SK-N-SH treated with all-trans-retinoic acid at 6 μM for 48 hours (cell line): ENCODE measurements at regions not wholly inside any gene's neighbourhood (a gene's known extent, or its start where the extent isn't known, plus 50 kb on each side); places are given as distances from the start of the nearest gene placed in this dataset.

Experiments used
- ATAC-seq: fragments of 200-7000 bp; cut with Tn5 transposase; 3 replicates; pipeline ENCODE4 v1.9.1; 2020; ENCODE audit warnings: mild to moderate bottlenecking, moderate library complexity
- ARNTL ChIP-seq: fragments of 450-650 bp; formaldehyde crosslinking; IDR thresholded peaks from 2 replicates; pipeline ENCODE4 v1.5.0; 2020; ENCODE audit warnings: low read depth, mild to moderate bottlenecking, moderate library complexity, borderline replicate concordance
- BACH2 ChIP-seq: fragments of 250-450 bp; sonication (Bioruptor Pico); IDR thresholded peaks from 2 replicates; pipeline ENCODE4 v1.9.0; 2021; ENCODE audit warnings: mild to moderate bottlenecking, borderline replicate concordance
- CSDC2 ChIP-seq: fragments of 250-450 bp; sonication (Bioruptor Pico); IDR thresholded peaks from 2 replicates; pipeline ENCODE4 v1.5.0; 2020; ENCODE audit warnings: mild to moderate bottlenecking, moderate library complexity
- ESRRG ChIP-seq: fragments of 250-450 bp; sonication (Bioruptor Pico); IDR thresholded peaks from 2 replicates; pipeline ENCODE4 v1.6.1; 2021; ENCODE audit warnings: mild to moderate bottlenecking
- GLIS3 ChIP-seq: fragments of 250-450 bp; sonication (Bioruptor Pico); IDR thresholded peaks from 2 replicates; pipeline ENCODE4 v1.5.0; 2020; ENCODE audit warnings: mild to moderate bottlenecking, moderate library complexity
- ISL1 ChIP-seq: fragments of 250-450 bp; sonication (Bioruptor Pico); IDR thresholded peaks from 2 replicates; pipeline ENCODE4 v2.1.2; 2022; ENCODE audit warnings: mild to moderate bottlenecking, moderate library complexity
- OSR1 ChIP-seq: fragments of 250-450 bp; sonication (Bioruptor Pico); IDR thresholded peaks from 2 replicates; pipeline ENCODE4 v1.8.0; 2022; ENCODE audit warnings: moderate library complexity, mild to moderate bottlenecking, inconsistent platforms
- PPARA ChIP-seq: fragments of 250-450 bp; sonication (Bioruptor Pico); IDR thresholded peaks from 2 replicates; pipeline ENCODE4 v1.5.0; 2020; ENCODE audit warnings: mild to moderate bottlenecking, borderline replicate concordance
- RARB ChIP-seq: fragments of 250-450 bp; sonication (Bioruptor Pico); IDR thresholded peaks from 2 replicates; pipeline ENCODE4 v1.8.0; 2021; ENCODE audit warnings: mild to moderate bottlenecking, moderate library complexity
- SNAI2 ChIP-seq: fragments of 250-450 bp; sonication (Bioruptor Pico); IDR thresholded peaks from 2 replicates; pipeline ENCODE4 v1.5.0; 2020; ENCODE audit warnings: mild to moderate bottlenecking, moderate library complexity
- TCF4 ChIP-seq: fragments of 250-450 bp; sonication (Bioruptor Pico); IDR thresholded peaks from 2 replicates; pipeline ENCODE4 v1.8.0; 2021; ENCODE audit warnings: mild to moderate bottlenecking, moderate library complexity, borderline replicate concordance
- TOX ChIP-seq: fragments of 250-450 bp; sonication (Bioruptor Pico); IDR thresholded peaks from 2 replicates; pipeline ENCODE4 v1.8.0; 2021; ENCODE audit warnings: mild to moderate bottlenecking, moderate library complexity, borderline replicate concordance
- ZC3H10 ChIP-seq: fragments of 250-450 bp; sonication (Bioruptor Pico); IDR thresholded peaks from 2 replicates; pipeline ENCODE4 v1.5.1; 2021; ENCODE audit warnings: mild to moderate bottlenecking, moderate library complexity
- ZFP3 ChIP-seq: fragments of 250-450 bp; sonication (Bioruptor Pico); IDR thresholded peaks from 2 replicates; pipeline ENCODE4 v1.5.0; 2020; ENCODE audit warnings: mild to moderate bottlenecking, moderate library complexity
- ZFP30 ChIP-seq: fragments of 450-650 bp; formaldehyde crosslinking; IDR thresholded peaks from 2 replicates; pipeline ENCODE4 v1.5.0; 2022; ENCODE audit warnings: mild to moderate bottlenecking, moderate library complexity
- ZNF565 ChIP-seq: fragments of 450-650 bp; formaldehyde crosslinking; conservative IDR thresholded peaks from 2 replicates; pipeline ENCODE4 v1.5.0; 2020; ENCODE audit warnings: low read depth, mild to moderate bottlenecking, moderate library complexity
- ZNF70 ChIP-seq: fragments of 450-650 bp; formaldehyde crosslinking; IDR thresholded peaks from 2 replicates; pipeline ENCODE4 v1.5.0; 2020; ENCODE audit warnings: mild to moderate bottlenecking, moderate library complexity
- ZNF8 ChIP-seq: fragments of 450-650 bp; formaldehyde crosslinking; IDR thresholded peaks from 2 replicates; pipeline ENCODE4 v1.5.0; 2020; ENCODE audit warnings: mild to moderate bottlenecking, moderate library complexity
- TF ChIP-seq, protein P1 (sequence below): fragments of 250-450 bp; sonication (Bioruptor Pico); IDR thresholded peaks from 2 replicates; pipeline ENCODE4 v1.5.0; 2020; ENCODE audit warnings: mild to moderate bottlenecking, moderate library complexity
- TF ChIP-seq, protein P2 (sequence below): fragments of 250-450 bp; sonication (Bioruptor Pico); IDR thresholded peaks from 2 replicates; pipeline ENCODE4 v1.5.1; 2021; ENCODE audit warnings: mild to moderate bottlenecking, moderate library complexity
- TF ChIP-seq, protein P3 (sequence below): fragments of 250-450 bp; sonication (Bioruptor Pico); IDR thresholded peaks from 2 replicates; pipeline ENCODE4 v1.5.1; 2020; ENCODE audit warnings: low read depth, mild to moderate bottlenecking, moderate library complexity
- TF ChIP-seq, protein P4 (sequence below): fragments of 250-450 bp; sonication (Bioruptor Pico); IDR thresholded peaks from 2 replicates; pipeline ENCODE4 v1.8.0; 2020; ENCODE audit warnings: mild to moderate bottlenecking, moderate library complexity, borderline replicate concordance

DNA sequence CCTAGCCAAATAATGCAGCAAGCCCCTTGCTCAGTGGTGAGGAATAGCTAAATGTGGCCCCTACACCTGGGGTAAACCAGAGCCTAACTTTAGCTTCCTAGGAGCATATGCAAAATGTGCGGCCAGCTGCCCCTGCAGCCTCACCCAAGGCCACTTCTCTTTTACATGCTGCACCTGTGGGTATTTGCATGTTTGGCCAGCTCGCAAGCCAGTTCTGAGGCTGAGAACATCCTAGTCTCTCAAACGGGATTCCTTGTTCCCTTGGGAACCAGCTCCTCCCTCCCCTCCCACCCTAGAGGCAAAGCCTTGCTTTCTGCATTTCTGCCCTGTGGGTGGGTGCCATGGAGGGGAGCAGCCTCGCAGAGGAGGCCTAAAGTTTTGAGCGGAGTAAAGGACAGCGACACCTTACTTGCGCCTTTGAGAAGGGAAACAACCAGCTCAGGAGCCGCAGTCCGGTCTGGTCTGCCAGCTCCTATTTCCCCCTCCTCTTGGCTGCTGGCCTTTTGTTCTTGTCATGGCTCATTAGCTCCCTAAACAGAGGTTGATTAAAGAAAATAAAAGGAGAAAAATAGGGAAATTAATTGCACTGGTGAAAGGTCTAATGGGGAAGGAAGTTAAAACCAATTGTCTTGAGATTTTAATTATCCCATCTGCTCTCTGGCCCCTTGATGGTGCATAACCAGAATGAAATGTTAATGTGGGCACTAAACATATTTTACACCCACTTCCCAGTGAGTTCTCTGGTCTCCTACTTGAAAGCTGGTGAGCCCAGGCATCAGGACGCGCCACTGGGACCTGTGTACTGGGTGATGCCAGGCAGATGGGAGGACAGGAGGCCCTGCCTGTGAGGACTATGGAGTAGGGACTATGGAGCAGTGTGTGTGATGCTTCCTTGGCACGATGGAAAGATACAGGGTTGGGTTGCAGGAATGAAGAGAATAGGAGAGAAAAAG, 68.7 kb downstream of the TEX35 start:
- TF ChIP-seq, protein P1, sequence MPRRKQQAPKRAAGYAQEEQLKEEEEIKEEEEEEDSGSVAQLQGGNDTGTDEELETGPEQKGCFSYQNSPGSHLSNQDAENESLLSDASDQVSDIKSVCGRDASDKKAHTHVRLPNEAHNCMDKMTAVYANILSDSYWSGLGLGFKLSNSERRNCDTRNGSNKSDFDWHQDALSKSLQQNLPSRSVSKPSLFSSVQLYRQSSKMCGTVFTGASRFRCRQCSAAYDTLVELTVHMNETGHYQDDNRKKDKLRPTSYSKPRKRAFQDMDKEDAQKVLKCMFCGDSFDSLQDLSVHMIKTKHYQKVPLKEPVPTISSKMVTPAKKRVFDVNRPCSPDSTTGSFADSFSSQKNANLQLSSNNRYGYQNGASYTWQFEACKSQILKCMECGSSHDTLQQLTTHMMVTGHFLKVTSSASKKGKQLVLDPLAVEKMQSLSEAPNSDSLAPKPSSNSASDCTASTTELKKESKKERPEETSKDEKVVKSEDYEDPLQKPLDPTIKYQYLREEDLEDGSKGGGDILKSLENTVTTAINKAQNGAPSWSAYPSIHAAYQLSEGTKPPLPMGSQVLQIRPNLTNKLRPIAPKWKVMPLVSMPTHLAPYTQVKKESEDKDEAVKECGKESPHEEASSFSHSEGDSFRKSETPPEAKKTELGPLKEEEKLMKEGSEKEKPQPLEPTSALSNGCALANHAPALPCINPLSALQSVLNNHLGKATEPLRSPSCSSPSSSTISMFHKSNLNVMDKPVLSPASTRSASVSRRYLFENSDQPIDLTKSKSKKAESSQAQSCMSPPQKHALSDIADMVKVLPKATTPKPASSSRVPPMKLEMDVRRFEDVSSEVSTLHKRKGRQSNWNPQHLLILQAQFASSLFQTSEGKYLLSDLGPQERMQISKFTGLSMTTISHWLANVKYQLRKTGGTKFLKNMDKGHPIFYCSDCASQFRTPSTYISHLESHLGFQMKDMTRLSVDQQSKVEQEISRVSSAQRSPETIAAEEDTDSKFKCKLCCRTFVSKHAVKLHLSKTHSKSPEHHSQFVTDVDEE (CRISPR knock-in tag) = no peak
- TF ChIP-seq ZNF70 (CRISPR knock-in tag) (no peak), OSR1 (CRISPR knock-in tag) (no peak), TCF4 (CRISPR knock-in tag) (no peak), ZNF565 (no peak), ZFP30 (CRISPR knock-in tag) (no peak), PPARA (CRISPR knock-in tag) (no peak), ESRRG (CRISPR knock-in tag) (no peak), CSDC2 (CRISPR knock-in tag) (no peak), ZC3H10 (CRISPR knock-in tag) (no peak), ARNTL (CRISPR knock-in tag) (no peak), SNAI2 (CRISPR knock-in tag) (no peak), ZFP3 (no peak), ZNF8 (CRISPR knock-in tag) (no peak), ISL1 (CRISPR knock-in tag) (no peak), RARB (no peak), TOX (no peak)
- TF ChIP-seq, protein P2, sequence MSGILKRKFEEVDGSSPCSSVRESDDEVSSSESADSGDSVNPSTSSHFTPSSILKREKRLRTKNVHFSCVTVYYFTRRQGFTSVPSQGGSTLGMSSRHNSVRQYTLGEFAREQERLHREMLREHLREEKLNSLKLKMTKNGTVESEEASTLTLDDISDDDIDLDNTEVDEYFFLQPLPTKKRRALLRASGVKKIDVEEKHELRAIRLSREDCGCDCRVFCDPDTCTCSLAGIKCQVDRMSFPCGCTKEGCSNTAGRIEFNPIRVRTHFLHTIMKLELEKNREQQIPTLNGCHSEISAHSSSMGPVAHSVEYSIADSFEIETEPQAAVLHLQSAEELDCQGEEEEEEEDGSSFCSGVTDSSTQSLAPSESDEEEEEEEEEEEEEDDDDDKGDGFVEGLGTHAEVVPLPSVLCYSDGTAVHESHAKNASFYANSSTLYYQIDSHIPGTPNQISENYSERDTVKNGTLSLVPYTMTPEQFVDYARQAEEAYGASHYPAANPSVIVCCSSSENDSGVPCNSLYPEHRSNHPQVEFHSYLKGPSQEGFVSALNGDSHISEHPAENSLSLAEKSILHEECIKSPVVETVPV (CRISPR knock-in tag) = no peak
- TF ChIP-seq, protein P3, sequence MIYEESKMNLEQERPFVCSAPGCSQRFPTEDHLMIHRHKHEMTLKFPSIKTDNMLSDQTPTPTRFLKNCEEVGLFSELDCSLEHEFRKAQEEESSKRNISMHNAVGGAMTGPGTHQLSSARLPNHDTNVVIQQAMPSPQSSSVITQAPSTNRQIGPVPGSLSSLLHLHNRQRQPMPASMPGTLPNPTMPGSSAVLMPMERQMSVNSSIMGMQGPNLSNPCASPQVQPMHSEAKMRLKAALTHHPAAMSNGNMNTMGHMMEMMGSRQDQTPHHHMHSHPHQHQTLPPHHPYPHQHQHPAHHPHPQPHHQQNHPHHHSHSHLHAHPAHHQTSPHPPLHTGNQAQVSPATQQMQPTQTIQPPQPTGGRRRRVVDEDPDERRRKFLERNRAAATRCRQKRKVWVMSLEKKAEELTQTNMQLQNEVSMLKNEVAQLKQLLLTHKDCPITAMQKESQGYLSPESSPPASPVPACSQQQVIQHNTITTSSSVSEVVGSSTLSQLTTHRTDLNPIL (CRISPR knock-in tag) = no peak
- TF ChIP-seq, protein P4, sequence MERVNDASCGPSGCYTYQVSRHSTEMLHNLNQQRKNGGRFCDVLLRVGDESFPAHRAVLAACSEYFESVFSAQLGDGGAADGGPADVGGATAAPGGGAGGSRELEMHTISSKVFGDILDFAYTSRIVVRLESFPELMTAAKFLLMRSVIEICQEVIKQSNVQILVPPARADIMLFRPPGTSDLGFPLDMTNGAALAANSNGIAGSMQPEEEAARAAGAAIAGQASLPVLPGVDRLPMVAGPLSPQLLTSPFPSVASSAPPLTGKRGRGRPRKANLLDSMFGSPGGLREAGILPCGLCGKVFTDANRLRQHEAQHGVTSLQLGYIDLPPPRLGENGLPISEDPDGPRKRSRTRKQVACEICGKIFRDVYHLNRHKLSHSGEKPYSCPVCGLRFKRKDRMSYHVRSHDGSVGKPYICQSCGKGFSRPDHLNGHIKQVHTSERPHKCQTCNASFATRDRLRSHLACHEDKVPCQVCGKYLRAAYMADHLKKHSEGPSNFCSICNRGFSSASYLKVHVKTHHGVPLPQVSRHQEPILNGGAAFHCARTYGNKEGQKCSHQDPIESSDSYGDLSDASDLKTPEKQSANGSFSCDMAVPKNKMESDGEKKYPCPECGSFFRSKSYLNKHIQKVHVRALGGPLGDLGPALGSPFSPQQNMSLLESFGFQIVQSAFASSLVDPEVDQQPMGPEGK (CRISPR knock-in tag) = no peak
- ATAC-seq = no peak

DNA sequence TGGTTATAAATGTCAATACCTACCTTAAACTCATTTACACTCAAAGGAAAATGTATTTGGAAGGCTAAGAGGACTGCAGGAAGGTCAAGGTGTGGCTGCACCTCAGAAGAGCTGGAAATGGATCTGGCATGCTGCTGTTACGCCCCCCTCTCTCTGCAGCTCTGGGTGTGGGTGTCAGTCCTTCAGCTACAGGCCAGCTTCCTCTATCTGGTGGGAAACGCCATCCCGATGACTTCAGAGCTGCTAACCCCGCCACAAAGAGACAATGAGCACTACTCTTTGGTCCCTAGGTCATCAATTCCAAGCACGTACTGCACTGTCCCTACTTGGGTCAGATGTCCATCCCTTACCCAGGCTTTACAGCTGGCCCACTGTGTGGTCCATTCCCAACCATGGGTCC, 74.2 kb downstream of the TEX35 start:
- TF ChIP-seq ZFP30 (CRISPR knock-in tag) (no peak), OSR1 (CRISPR knock-in tag) (no peak), ZNF565 (no peak), ESRRG (CRISPR knock-in tag) (no peak), ZFP3 (no peak), GLIS3 (CRISPR knock-in tag) (no peak), ZNF8 (CRISPR knock-in tag) (no peak), SNAI2 (CRISPR knock-in tag) (no peak), ZNF70 (CRISPR knock-in tag) (no peak), BACH2 (CRISPR knock-in tag) (no peak), PPARA (CRISPR knock-in tag) (no peak), ARNTL (CRISPR knock-in tag) (no peak), ISL1 (CRISPR knock-in tag) (no peak)
- TF ChIP-seq, protein P3 (CRISPR knock-in tag) = no peak
- TF ChIP-seq, protein P4 (CRISPR knock-in tag) = no peak
- no peak for ATAC-seq
